MM.1S (cell line): ENCODE measurements at regions not wholly inside any gene's neighbourhood (a gene's known extent, or its start where the extent isn't known, plus 50 kb on each side); places are given as distances from the start of the nearest gene placed in this dataset.

Source experiments
- DNase-seq: peaks from one replicate; pipeline ENCODE4 v3.0.0-alpha.2; 2015
- H2AFZ ChIP-seq: fragments of 300-600 bp; sonication (generic); 2 replicates; pipeline ENCODE4 v1.6.0; 2016; ENCODE audit warnings: antibody characterized with exemption, low read length
- H3F3A ChIP-seq: fragments of 300-600 bp; sonication (generic); 2 replicates; pipeline ENCODE4 v1.6.1; 2016; ENCODE audit warnings: mild to moderate bottlenecking, antibody characterized with exemption, low read length, moderate library complexity, mixed read lengths; ENCODE audit not compliant: insufficient read depth
- H3K27ac ChIP-seq: fragments of 300-600 bp; sonication (generic); 2 replicates; pipeline ENCODE4 v1.5.1; 2016; ENCODE audit warnings: mild to moderate bottlenecking, low read length
- H3K27me3 ChIP-seq: fragments of 300-600 bp; sonication (generic); replicated peaks from 2 replicates; pipeline ENCODE4 v1.6.0; 2016; ENCODE audit warnings: low read length; ENCODE audit not compliant: insufficient read depth
- H3K36me3 ChIP-seq: fragments of 300-600 bp; sonication (generic); replicated peaks from 2 replicates; pipeline ENCODE4 v1.6.1; 2016; ENCODE audit warnings: mild to moderate bottlenecking, low read length, mixed read lengths; ENCODE audit not compliant: insufficient read depth
- H3K4me1 ChIP-seq: fragments of 300-600 bp; sonication (generic); 2 replicates; pipeline ENCODE4 v1.6.1; 2016; ENCODE audit warnings: low read length, mixed read lengths
- H3K4me2 ChIP-seq: fragments of 300-600 bp; sonication (generic); 2 replicates; pipeline ENCODE4 v1.6.0; 2016; ENCODE audit warnings: low read depth, low read length
- H3K4me3 ChIP-seq: fragments of 300-600 bp; sonication (generic); 2 replicates; pipeline ENCODE4 v1.5.1; 2016; ENCODE audit warnings: low read length, mixed read lengths
- H3K79me2 ChIP-seq: fragments of 300-600 bp; sonication (generic); 2 replicates; pipeline ENCODE4 v1.6.1; 2016; ENCODE audit warnings: mixed run types, low read length, mixed read lengths
- H3K9ac ChIP-seq: fragments of 300-600 bp; sonication (generic); 2 replicates; pipeline ENCODE4 v1.6.1; 2016; ENCODE audit warnings: low read length, mixed read lengths
- H3K9me2 ChIP-seq: fragments of 300-600 bp; sonication (generic); replicated peaks from 2 replicates; pipeline ENCODE4 v1.6.1; 2016; ENCODE audit warnings: mild to moderate bottlenecking, low read length, mixed read lengths; ENCODE audit not compliant: insufficient read depth
- H3K9me3 ChIP-seq: fragments of 300-600 bp; sonication (generic); replicated peaks from 2 replicates; pipeline ENCODE4 v1.6.1; 2016; ENCODE audit warnings: mild to moderate bottlenecking, low read length, mixed read lengths; ENCODE audit not compliant: insufficient read depth
- H4K20me1 ChIP-seq: fragments of 300-600 bp; sonication (generic); 2 replicates; pipeline ENCODE4 v1.6.1; 2016; ENCODE audit warnings: mild to moderate bottlenecking, low read length, moderate library complexity, mixed read lengths; ENCODE audit not compliant: insufficient read depth
- CTCF ChIP-seq: fragments of 300-600 bp; sonication (generic); IDR thresholded peaks from 2 replicates; pipeline ENCODE4 v1.5.1; 2016; ENCODE audit warnings: antibody characterized with exemption, low read length, mixed read lengths
- EZH2 ChIP-seq: fragments of 300-600 bp; sonication (generic); optimal IDR thresholded peaks from 2 replicates; pipeline ENCODE3; 2017; ENCODE audit warnings: low read depth, mild to moderate bottlenecking, antibody characterized with exemption, low read length, mixed read lengths
- EZH2phosphoT487 ChIP-seq: fragments of 300-600 bp; sonication (generic); IDR thresholded peaks from 2 replicates; pipeline ENCODE4 v1.6.1; 2018; ENCODE audit warnings: antibody characterized with exemption, low read length

- Histone ChIP-seq H3K4me2 (no peak overlapping the region), H3K36me3 (no peaks in the 10 kb centered on the region), H3K4me1 (peaks cover 13% of the 10 kb centered on the region), H3K27me3 (no peaks in the 10 kb centered on the region), H3K9me2 (no peaks in the 10 kb centered on the region), H3K27ac (no peak overlapping the region), H3F3A (peaks cover 15% of the 10 kb centered on the region), H3K9ac (no peak overlapping the region), H4K20me1 (no peaks in the 10 kb centered on the region), H3K79me2 (no peaks in the 10 kb centered on the region), H2AFZ (no peak overlapping the region), H3K4me3 (no peak overlapping the region), H3K9me3 (no peaks in the 10 kb centered on the region)
- TF ChIP-seq CTCF (no peak), EZH2 (no peak), EZH2phosphoT487 (no peak)
- no peak for DNase-seq
These were observed 138.8 kb downstream of the HFE start for GRCh38 chr6:26225848-26226578.

- TF ChIP-seq CTCF (no peak), EZH2phosphoT487 (no peak), EZH2 (no peak)
- Histone ChIP-seq H3K36me3 (no peaks in the 10 kb centered on the region), H3K4me2 (no peak overlapping the region), H3F3A (peaks cover 15% of the 10 kb centered on the region), H3K9me3 (no peaks in the 10 kb centered on the region), H3K79me2 (no peaks in the 10 kb centered on the region), H3K9ac (no peak overlapping the region), H4K20me1 (no peaks in the 10 kb centered on the region), H3K27me3 (no peaks in the 10 kb centered on the region), H3K27ac (no peak overlapping the region), H2AFZ (no peak overlapping the region), H3K4me3 (no peak overlapping the region), H3K9me2 (no peaks in the 10 kb centered on the region), H3K4me1 (peaks cover 13% of the 10 kb centered on the region)
- DNase-seq = no peak
These were observed 138.4 kb upstream of the BTN3A2 start for GRCh38 chr6:26226579-26226967.

GRCh38 chr6:26230351-26230750 is 134.6 kb upstream of the BTN3A2 start:
- no peaks in the 10 kb centered on the region for H3K36me3 ChIP-seq
- H2AFZ ChIP-seq = no peak overlapping the region
- H3K9ac ChIP-seq = no peak overlapping the region
- no peaks in the 10 kb centered on the region for H3K27me3 ChIP-seq
- no peak for TF ChIP-seq CTCF
- TF ChIP-seq EZH2phosphoT487 = no peak
- TF ChIP-seq EZH2 = no peak
- H3K4me3 ChIP-seq = no peak overlapping the region
- peaks cover 32% of the 10 kb centered on the region for H3F3A ChIP-seq
- H3K4me1 ChIP-seq = 0 out of 2 replicates have a peak, but pooled peaks cover 4% of the 10 kb centered on the region
- no peaks in the 10 kb centered on the region for H4K20me1 ChIP-seq
- no peaks in the 10 kb centered on the region for H3K9me3 ChIP-seq
- no peaks in the 10 kb centered on the region for H3K9me2 ChIP-seq
- no peaks in the 10 kb centered on the region for H3K79me2 ChIP-seq
- no peak for DNase-seq
- no peak overlapping the region for H3K27ac ChIP-seq
- no peak overlapping the region for H3K4me2 ChIP-seq
